ENCODE measurements at regions not wholly inside any gene's neighbourhood (a gene's known extent, or its start where the extent isn't known, plus 50 kb on each side); places are given as distances from the start of the nearest gene placed in this dataset.

DNA sequence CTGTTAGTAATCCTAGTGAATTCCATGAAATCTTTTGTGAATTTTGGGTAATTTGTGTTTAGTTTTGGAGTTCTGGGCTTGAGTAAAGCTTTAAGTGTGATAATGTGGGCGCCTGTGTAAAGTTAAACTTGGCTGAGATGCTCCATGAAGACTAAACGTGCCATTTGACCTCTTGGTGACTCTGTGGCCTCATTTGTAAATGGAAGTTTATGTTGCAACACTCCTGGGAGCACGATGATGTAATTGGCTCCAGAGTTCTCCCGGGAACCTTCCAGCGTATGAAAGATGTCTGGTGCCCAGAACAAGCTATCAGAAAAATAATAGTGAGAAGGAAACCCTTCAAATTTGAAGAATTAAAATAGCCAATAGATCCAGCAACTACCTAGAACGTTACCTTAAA is 981.2 kb downstream of the TLE4 start:
- H3K9ac ChIP-seq (ENCODE audit: insufficient read depth in 1 of 2, low read depth in 2 of 2, low read length in 2 of 2), result no peak overlapping the region
- no TSS peak for BruUV-seq (replicated peaks)
- ChIA-PET CTCF (ENCODE audit: low intra/inter-chr PET ratio) (no interaction called here), POLR2A (no interaction called here)
- no peaks in the 10 kb centered on the region for H3K36me3 ChIP-seq (ENCODE audit: control insufficient read depth, insufficient read depth, low read length)
- H2AFZ ChIP-seq (ENCODE audit: low read depth, low read length), result no peak overlapping the region
- no peaks in the 10 kb centered on the region for H3K79me2 ChIP-seq (ENCODE audit: control insufficient read depth, insufficient read depth, low read length)
- no peaks in the 10 kb centered on the region for H3K4me1 ChIP-seq (replicated peaks in 1 of 2; ENCODE audit: control insufficient read depth in 2 of 2, insufficient read depth in 2 of 2, low read length in 2 of 2)
- 0% methylated on average over 6 of the region's 6 CpGs for WGBS (ENCODE audit: insufficient coverage, low coverage, missing lambda C conversion rate)
- FAIRE-seq (no peak), DNase-seq (ENCODE audit: extremely low read depth in 1 of 4, low spot score in 3 of 4) (no peak), ATAC-seq (no peak)
- H3K4me2 ChIP-seq (ENCODE audit: insufficient read depth, low read length), result no peak overlapping the region
- no peaks in the 10 kb centered on the region for H3K27me3 ChIP-seq (ENCODE audit: control insufficient read depth in 2 of 2, insufficient read depth in 2 of 2, low read length in 2 of 2)
- H4K20me1 ChIP-seq (replicated peaks; ENCODE audit: control insufficient read depth, insufficient read depth, low read length), result no peaks in the 10 kb centered on the region
- H3K27ac ChIP-seq (ENCODE audit: extremely low read depth, low read depth, low read length), result no peak overlapping the region
- intact Hi-C loops (cut with micrococcal nuclease) (no loop called here), in situ Hi-C loops (cut with MboI) (no loop called here)
- no peaks in the 10 kb centered on the region for H3K9me3 ChIP-seq (replicated peaks; ENCODE audit: control insufficient read depth, insufficient read depth, low read depth, low read length)
- TF ChIP-seq JUND (IDR thresholded peaks at IDR 0.05; ENCODE audit: borderline replicate concordance, low read depth, low read length) (no peak), JUND (tag; IDR thresholded peaks at IDR 0.05; ENCODE audit: borderline replicate concordance, low read depth, low read length) (no peak), USF2 (CRISPR knock-in tag; IDR thresholded peaks at IDR 0.05) (no peak), SRF (CRISPR knock-in tag; IDR thresholded peaks at IDR 0.05) (no peak), ZNF175 (CRISPR knock-in tag; IDR thresholded peaks at IDR 0.05; ENCODE audit: low read depth) (no peak), GTF2F1 (IDR thresholded peaks at IDR 0.05; ENCODE audit: low read depth, low read length) (no peak), KAT2B (IDR thresholded peaks at IDR 0.05; ENCODE audit: low read depth, low read length) (no peak), ZNF695 (CRISPR knock-in tag; IDR thresholded peaks at IDR 0.05) (no peak), ZC3H8 (IDR thresholded peaks at IDR 0.05) (no peak), MYBL2 (IDR thresholded peaks at IDR 0.05; ENCODE audit: low read depth) (no peak), MYBL2 (CRISPR knock-in tag; IDR thresholded peaks at IDR 0.05; ENCODE audit: borderline replicate concordance) (no peak), HNRNPUL1 (IDR thresholded peaks at IDR 0.05; ENCODE audit: low read length) (no peak), PRMT5 (CRISPR knock-in tag; IDR thresholded peaks at IDR 0.05) (no peak), ZC3H11A (IDR thresholded peaks at IDR 0.05; ENCODE audit: low read depth, low read length) (no peak), POLR2G (IDR thresholded peaks at IDR 0.05; ENCODE audit: low read depth, low read length) (no peak), ZNF354B (CRISPR knock-in tag; IDR thresholded peaks at IDR 0.05) (no peak), STAT5A (IDR thresholded peaks at IDR 0.05; ENCODE audit: borderline replicate concordance, low read length) (no peak), ZNF583 (CRISPR knock-in tag; IDR thresholded peaks at IDR 0.05) (no peak), MYC (IDR thresholded peaks at IDR 0.05; ENCODE audit: low read depth, low read length) (no peak), MYC (CRISPR knock-in tag; IDR thresholded peaks at IDR 0.05; ENCODE audit: borderline replicate concordance, low read depth) (no peak)
- no peaks in the 10 kb centered on the region for H3K9me1 ChIP-seq (ENCODE audit: control insufficient read depth, insufficient read depth, low read length)
- no peak overlapping the region for H3K4me3 ChIP-seq
